GM19397 (cell line): ENCODE measurements at regions not wholly inside any gene's neighbourhood (a gene's known extent, or its start where the extent isn't known, plus 50 kb on each side); places are given as distances from the start of the nearest gene placed in this dataset.

ENCODE experiments used
- ATAC-seq: cut with Tn5 transposase; IDR thresholded peaks from one replicate; pipeline ENCODE4 v1.9.1; 2021; ENCODE audit warnings: mild to moderate bottlenecking, moderate library complexity; ENCODE audit not compliant: unreplicated experiment

DNA sequence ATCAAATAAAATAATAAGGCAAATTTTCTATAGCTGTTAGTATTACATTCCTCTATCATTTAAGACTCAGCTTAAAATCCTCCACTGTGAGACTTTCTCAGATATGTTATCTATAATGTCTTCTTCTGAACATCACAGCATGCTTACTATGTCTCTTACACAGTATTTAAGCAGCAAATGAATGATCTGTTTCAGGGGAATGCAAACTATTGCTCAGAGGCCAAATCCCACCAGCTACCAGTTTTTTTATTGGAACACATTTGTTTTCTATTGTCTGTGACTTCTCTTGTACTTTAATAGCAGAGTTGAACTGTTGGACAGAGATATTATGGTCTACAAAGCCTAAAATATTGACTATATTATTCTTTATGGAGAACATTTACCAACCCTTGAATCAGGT is 59.6 kb downstream of the C3orf38 start:
- ATAC-seq, result no peak

DNA sequence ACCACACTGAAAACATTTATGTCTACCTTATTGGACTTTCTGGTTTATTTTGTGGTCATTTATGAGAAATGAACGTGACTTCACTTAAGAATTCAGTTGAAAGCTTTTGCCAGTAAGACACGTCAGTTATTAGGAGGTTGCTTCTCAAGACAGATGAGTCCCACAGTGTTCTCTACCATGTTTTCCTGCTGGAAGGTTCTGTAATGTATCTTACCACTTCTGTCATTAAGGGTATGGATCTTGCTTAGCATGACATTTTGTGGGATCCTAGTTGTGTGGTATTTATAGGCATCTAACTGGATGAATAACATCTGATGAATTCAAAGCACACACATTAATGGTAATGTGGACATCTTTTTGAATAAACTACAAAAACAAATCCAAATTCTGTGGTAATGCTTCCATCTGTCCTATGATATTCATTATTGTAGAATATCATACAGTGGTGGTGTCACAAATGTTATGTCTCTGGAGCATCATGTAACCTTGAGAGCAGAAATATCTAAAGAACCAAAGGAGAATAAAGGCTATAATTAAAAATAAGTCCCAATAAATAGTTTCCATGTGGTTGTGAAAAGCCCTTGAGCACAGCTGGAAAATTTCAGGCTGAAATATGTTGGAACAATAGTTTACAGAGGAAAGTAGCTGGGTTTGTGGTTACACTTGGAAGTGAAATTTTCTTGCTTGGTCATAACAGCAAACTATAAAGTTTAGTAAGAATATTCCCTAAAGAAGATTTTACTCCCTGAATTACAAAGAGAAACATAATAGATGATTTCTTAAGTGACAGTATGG is 61.5 kb downstream of the C3orf38 start:
- no peak for ATAC-seq

DNA sequence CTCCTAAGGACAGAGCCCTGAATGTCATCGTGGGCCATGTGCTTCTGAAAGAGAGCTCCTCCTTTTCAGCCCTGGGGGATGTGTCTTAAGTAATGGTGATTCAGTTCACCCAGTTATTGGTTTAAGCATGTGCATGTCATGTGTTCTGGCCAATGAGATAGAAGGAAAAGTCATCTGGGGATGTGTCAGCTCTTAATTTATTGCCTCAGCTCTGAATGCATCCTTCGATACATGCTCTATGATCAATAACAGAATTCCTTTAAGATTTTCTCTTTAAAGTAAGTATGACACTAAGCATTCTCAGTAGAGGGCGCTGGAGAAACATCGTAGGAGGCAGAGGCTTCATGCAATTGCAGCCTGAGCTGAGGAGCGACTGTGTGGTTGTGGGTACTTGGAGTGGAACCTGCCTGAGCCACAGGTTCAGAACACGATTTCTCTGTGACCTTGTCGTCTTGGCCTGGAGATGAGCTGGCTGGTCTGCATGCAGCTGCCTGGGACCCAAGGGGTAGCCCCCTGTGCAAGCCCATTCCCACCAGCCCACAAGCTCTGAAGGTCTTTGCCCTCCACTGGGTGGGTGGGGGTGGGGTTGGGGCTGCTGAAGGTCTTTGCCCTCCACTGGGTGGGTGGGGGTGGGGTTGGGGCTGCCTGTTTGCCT is 69.5 kb downstream of the C3orf38 start:
- ATAC-seq, result peak; percentile 79

DNA sequence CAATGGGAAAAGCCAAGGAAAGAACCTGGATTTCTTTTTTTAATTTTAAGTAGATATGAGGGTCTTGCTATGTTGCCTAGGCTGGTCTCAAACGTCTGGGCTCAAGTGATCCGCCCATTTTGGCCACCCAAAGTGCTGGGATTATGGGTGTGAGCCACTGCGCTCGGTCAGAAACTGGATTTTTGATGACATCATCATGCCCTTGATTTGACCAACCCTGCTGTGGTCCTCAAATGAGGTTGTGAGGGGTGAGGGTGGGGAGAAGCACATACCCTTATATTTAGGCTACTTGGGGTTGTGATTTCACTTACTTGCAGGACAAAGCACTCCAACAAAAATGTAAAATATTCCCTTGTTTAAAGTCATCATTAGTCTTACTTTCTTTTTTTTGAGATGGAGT is 70.4 kb downstream of the C3orf38 start:
- no peak for ATAC-seq

DNA sequence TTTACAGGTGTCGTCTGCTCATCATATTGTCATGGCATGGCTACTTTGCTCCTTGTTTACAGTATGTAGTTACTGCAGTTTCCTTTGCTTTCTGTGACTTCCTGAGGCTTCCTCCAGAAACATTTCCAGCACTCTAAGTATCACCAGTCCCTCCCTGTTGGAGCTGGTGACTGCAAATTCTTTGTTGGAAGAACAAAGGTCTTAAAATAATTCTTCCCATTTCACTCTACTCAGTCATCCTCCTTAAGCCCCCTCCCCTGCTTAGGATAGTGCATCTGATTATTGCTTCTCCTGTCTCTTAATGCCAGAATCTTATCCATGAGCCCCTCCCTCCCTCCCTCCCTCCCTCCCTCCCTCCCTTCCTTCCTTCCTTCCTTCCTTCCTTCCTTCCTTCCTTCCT is 72.0 kb downstream of the C3orf38 start:
- ATAC-seq, result no peak

DNA sequence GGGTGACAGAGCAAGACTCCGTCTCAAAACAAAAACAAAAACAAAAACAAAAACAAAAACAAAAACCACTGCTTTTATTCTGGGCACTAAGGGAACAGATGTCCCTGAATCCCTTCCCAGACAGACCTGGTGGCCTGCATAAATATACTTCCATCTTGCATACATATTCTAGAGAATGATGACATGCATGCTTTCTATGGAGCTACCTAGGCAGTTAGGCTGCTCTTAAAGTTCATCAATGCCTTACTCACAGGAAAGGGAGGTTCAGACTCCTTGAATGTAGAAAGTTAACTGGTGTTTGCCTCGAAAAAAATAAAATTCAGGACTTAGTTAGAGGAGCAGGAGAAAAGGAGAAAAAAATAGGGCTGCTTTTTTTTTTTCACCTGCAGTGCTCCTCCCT is 72.6 kb downstream of the C3orf38 start:
- no peak for ATAC-seq

DNA sequence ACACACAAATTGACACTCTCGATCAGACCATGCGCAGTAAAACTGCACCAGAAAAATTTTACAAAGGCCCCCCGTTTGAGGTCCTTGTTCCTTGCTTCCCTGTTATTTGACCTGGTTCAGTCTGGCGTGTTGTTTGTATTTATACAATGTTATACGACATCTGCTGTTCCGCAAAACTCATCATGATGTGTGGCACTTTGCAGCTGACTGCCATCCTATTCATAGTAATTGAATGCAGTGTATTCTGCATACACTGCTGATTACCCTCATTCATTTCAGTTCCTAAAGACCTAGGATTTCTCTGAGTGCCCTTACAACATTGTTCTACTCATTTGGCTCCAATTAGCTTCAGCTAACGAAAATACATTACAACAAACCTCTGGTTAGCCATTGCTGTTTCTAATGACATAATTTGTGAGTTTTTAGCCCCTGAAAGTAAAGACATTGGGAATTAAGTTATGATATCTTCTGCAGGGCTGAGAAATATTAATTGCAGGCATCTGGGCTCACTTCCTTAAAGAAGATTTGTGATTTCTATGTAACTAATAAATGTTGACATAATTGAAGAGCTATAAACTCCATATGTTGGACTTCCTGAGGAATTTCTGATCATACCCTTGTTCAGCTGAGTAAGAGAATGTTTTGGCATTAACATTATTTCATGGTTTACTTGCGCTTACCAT is 75.7 kb downstream of the C3orf38 start:
- no peak for ATAC-seq

DNA sequence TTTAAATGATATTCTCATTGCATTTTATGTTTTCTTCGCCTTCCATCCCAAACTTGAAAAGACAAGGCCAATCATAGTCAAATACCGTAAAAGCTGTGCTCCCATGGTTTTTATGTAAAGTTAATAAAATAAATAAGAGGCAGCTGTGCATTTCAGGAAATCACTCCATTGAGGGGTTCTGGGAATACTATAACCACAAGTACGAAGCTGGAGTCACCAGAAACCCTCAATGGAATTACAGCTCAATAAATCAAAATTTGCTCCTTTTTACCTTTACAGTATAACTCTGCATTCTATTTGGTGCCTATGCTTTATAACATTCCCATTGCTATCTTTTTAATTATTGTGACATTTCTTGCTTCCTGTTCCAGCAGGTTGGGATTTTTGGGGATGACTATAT is 77.2 kb downstream of the C3orf38 start:
- ATAC-seq, result no peak

DNA sequence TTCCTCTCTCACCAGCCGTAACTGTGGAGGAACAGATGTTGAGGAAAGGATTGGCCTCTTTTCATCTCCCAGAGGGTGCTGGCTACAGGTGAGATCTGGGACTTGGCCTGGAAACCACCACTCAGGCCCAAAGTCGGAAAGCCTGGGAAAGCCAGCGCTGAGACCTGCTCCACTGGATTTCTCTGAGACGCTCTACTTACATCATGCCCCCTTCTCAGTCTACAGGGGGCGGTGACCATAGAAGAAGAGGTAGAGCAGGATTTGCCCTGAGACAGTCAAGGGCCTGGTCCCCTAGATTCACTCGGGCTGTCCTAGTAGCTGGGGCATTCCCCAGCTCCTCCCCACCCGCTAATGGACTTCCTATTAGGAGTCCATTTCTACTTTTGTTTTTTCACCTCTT is 80.9 kb downstream of the C3orf38 start:
- ATAC-seq, result no peak

DNA sequence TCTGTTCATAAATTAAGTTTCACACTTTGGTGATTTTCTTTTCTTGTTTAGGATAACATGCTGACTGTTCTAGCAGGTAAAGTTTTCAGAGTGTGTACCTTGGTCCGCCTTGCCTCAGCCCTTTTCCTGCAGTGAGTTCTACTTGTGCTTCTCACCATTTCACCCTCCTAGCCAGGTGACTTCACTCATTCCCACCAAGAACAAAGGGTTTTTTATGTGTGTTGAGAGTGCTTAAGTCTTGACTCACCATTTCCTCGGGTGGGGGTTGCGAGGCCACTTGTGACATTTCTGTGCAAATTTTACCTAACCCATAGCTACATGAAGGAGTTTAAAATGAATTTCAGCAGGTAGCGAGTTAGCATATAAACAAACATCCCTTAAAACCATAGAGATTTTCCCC is 81.4 kb downstream of the C3orf38 start:
- ATAC-seq, result no peak

DNA sequence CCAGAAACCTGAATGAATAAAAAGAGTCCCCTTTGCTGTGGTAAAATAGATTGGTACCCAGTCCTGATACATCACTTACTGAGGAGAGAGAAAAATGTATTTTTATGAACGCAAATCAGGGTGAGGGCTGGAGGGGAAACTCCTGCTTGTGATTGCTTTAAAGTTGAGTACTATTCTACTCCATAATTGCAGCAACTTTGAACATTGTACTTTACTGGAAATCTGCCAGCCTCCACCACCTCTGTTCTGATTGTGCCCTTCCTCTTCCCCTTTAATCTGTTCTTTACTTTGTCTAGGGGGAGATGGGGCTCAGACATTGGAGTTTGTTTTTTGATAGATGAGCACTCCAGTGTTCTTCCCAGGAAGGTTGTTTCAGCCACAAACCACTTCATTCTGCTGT is 81.9 kb downstream of the C3orf38 start:
- no peak for ATAC-seq

DNA sequence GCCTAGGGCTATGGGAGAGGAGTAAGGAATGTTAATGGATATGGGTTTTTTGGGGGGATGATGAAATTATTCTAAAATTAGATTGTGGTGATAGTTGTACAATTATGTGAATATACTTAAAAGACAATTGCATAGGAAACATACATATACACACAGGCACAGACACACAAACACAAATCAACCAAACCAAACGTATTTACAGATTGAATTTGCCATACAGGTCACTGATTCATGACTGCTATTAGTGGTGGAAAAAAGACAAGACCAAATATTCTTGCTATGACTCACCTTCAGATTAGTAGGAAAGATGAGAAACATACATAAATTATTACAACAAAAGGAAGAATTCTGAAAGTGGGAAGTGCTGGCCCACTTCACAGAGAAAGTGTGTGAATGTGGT is 85.3 kb downstream of the C3orf38 start:
- ATAC-seq, result no peak

DNA sequence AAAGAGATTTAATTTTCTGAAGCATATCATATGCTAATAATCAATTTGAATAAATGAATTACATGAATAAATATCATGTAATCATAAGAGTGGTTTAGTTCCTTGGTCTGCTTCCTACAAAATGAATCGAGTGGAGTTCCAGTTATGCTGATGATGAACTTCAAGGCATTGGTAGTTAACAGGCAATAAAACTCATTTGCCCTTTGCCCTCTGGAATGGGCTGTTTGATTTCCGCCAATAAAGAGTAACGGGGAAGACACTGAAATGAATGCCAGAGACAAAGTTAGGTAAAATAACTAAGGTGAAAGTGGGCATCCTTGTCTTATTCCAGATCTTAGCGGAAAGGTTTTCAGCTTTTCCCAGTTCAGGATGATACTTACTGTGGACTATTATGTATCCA is 90.1 kb downstream of the C3orf38 start:
- no peak for ATAC-seq

DNA sequence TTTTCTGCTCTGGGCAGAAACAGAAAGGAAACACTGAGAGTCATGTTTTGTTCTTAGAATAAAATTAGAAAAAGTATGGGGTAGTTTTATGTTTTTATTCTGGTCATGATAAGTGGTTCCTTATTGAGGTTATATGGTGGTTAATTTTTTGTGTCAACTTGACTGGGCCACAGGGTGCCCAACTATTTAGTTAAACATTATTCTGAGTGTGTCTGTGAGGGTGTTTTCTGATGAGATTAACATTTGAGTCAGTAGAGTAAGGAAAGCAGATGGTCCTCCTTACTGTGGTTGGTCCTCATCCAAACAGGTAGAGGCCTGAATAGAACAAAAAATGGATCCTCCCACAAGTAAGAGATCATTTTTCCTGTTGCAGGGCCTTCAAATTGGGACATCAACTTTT is 98.9 kb downstream of the C3orf38 start:
- ATAC-seq, result no peak

DNA sequence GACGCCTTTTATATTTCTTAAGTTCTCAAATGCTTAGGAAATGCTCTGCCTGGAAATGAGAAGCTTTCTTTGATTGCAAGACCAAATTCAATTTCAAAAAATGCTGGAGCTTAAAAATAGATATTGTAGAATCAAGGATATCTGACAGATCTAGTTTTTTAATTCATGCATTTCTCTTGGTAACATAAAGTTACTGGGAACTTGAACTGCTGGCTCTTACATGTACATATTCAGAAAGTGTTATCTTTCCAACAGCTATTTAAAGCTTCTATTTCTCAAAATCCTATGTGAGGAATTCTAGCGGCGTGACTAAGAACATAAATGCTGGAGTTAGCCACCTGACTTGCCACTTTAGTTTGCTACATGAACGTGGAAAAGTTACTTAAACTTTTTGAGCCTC is 109.3 kb downstream of the C3orf38 start:
- no peak for ATAC-seq

DNA sequence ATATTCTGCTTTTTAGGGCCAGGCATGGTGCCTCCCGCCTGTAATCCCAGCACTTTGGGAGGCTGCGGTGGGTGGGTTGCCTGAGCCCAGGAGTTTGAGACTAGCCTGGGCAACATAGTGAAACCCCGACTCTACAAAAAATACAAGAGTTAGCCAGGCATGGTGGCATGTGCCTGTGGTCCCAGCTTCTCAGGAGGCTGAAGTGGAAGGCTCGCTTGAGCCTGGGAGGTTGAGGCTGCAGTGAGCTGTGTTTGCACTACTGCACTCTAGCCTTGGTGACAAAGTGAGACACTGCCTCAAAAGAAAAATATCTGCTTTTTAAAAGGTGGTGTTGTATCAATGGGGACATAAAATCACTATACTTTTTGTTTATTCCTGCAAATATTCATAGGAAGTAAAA is 112.8 kb downstream of the C3orf38 start:
- no peak for ATAC-seq

DNA sequence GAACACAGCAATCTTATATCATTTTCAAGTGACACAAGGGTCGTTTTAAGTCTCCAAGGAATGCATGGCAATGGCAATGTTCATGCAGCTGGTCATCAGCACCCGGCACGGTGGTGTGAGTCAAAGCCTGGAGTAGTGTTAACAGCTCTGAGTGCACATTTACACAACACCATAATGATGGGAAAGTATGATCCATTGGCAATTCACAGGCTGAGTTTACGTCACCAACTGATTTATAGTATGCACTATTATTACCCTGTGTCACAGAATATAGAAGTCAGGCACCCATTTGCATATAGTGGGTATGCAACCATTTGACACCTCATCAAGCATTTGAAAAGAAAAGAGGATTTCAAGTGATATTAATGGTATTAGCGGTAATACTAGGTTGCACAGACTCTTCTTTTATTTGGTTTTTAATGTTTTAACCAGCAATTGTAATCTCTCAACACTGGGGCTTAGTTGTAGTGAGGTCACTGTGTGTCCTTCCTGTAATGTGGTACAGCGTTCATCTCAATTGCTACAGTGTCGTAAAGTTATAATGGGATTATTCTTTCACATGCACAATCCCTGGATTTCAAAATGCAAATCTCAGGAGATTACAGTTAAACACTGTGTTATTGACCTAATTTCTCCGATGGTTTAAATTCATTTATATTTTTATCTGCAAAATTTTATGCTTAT is 113.8 kb downstream of the C3orf38 start:
- no peak for ATAC-seq

DNA sequence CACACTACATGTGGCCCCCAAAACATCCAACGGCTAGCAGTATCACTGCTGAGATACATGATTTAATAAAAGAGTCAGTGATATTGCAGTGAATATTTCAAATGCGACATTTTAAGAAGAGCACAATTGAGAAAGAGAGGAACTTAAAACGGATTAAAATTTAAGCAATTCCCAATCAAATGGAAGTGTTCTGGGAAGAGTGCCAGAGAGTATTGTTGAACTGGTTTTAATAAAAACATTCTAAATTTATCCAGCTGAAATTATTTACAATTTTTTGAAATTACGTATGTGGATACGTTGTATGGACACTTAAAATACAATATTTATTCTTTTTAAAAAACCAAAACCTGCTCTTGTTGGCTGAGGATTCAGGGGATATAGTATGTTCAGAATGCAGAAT is 117.7 kb downstream of the C3orf38 start:
- no peak for ATAC-seq

DNA sequence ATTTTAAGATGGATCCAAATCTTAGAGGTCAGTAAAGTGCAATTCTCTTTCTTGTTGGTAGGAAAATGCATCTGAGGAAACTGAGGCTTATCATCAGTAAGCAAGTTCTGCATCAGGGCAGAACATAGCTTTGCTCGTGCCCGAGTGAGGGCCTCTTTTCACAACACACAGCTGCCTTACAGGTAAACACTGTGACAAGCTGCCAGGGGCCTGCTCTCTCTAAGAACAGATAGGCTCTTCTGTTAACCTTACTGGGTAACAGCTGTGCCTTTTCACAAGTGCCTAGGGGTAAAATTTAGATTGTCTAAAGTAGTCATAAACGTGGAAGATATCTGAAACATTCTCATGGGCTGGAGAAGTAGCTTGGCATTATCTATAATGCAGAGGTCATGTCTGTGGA is 118.1 kb downstream of the C3orf38 start:
- ATAC-seq, result no peak

DNA sequence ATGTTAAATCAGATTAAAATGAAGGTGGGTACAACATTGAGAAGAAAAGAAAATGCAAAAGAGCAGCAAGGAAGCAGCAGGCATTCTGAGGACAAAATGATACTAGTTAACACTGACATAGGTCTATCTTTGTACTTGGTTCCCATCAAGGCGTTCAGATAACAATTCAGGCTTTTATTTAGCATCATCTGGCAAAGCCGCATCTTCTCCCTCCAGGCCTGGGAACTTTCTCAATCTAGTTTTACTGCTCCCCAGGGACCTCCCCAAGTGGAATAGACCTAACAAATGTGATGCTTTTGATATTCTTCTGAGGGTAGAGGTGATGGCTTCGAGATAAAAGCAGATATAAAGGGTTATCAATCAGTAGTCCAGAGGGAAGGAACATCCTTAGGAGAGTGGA is 130.6 kb downstream of the C3orf38 start:
- ATAC-seq, result no peak

DNA sequence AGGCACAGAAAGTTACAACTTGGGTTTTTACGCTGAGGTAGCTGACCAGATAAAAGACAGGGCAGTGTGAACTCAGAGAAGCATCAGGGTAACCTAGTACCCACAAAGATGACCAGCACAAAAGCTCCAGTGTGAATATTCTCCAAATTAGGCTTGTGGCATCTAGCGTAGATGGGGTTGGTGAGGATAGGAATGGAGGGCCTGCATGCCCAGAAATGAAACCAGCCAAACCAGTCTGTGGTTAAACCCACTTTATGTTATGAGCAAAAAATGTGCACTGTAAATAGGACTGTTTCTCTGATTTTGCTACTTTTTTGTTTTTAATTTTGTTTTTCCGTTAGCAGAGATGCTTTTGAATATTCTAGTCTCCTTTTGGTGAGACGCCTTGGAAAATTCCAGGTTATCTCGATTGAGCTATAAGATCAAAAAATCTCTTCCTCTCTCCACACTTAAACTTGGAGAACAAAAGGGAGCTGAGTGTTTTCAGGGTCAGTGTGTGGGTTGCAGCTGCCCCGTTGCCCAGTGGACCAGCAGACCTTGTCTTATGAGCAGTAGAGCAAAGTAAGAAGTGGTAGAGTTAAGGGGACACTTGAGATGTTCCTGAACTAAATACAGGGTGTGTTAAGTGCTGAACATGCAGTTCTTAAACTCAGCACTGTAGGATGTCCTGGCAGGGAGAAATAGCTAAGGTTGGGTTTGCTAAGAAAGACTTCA is 132.9 kb downstream of the C3orf38 start:
- ATAC-seq, result no peak
